Gastrocnemius medialis (tissue), 4 donors: ENCODE measurements at regions not wholly inside any gene's neighbourhood (a gene's known extent, or its start where the extent isn't known, plus 50 kb on each side); places are given as distances from the start of the nearest gene placed in this dataset.

Experiments used
- ATAC-seq, 2 donors: fragments of 150-250 bp; one replicate each; pipeline ENCODE4 v1.9.1; 2016
- DNase-seq, 2 donors: peaks; one replicate each; pipeline ENCODE4 v3.0.0-alpha.2; 2019
- H3K27ac ChIP-seq, 4 donors: fragments of 200-600 bp; sonication (generic); 1 replicate in 1 of 4; 2 replicates in 3 of 4; pipeline ENCODE4 v1.5.1; 2016 to 2018; ENCODE audit warnings: mild to moderate bottlenecking in 2 of 4, moderate library complexity in 1 of 4
- H3K27me3 ChIP-seq, 3 donors: fragments of 200-600 bp; sonication (generic) in 2 of 3; 1 replicate in 1 of 3; 2 replicates in 2 of 3; pipeline versions ENCODE4 v1.5.1 to v1.6.0; 2016 to 2019; ENCODE audit warnings: mild to moderate bottlenecking in 1 of 3, moderate library complexity in 1 of 3
- H3K36me3 ChIP-seq, 2 donors: fragments of 200-600 bp; sonication (generic) in 1 of 2; one replicate each; pipeline ENCODE4 v1.5.1; 2017 to 2018
- H3K4me1 ChIP-seq, 2 donors: fragments of 200-600 bp; sonication (generic) in 1 of 2; one replicate each; pipeline ENCODE4 v1.5.1; 2016 to 2017; ENCODE audit warnings: mild to moderate bottlenecking in 2 of 2
- H3K4me3 ChIP-seq, 4 donors: fragments of 200-600 bp; sonication (generic) in 3 of 4; 1 replicate in 1 of 4; 2 replicates in 3 of 4; pipeline ENCODE4 v1.5.1; 2016 to 2019; ENCODE audit warnings: mild to moderate bottlenecking in 2 of 4
- H3K9me3 ChIP-seq, 3 donors: fragments of 200-600 bp; sonication (generic) in 2 of 3; 1 replicate in 1 of 3; 2 replicates in 2 of 3; pipeline ENCODE4 v1.5.1; 2016 to 2019
- CTCF ChIP-seq, 5 experiments: fragments of 450-650 bp in 3 of 5; fragments of 200-600 bp in 2 of 5; sonication (generic) in 2 of 5; IDR thresholded peaks in 4 of 5; conservative IDR thresholded peaks in 1 of 5; 1 replicate in 4 of 5; 2 replicates in 1 of 5; pipeline ENCODE4 v1.5.1; 2016 to 2019; ENCODE audit warnings: antibody characterized with exemption in 5 of 5, mild to moderate bottlenecking in 3 of 5, moderate library complexity in 3 of 5
- POLR2A ChIP-seq, 2 donors: fragments of 450-650 bp; IDR thresholded peaks; one replicate each; pipeline ENCODE4 v1.6.1; 2017; ENCODE audit warnings: antibody characterized with exemption in 2 of 2, mild to moderate bottlenecking in 2 of 2, moderate library complexity in 2 of 2
- in situ Hi-C, 4 donors: fragments of 200-750 bp; cut with MboI; loops; one replicate each; pipeline versions ENCODE4 v1.15.0 to v1.8.0; 2017; ENCODE audit warnings: low sequenced_read_pairs in 4 of 4
- intact Hi-C: fragments of 100-400 bp; cut with DNase I; formaldehyde crosslinking; loops from one replicate; pipeline ENCODE4 v1.15.1; 2023; ENCODE audit warnings: low total_unique reads

DNA sequence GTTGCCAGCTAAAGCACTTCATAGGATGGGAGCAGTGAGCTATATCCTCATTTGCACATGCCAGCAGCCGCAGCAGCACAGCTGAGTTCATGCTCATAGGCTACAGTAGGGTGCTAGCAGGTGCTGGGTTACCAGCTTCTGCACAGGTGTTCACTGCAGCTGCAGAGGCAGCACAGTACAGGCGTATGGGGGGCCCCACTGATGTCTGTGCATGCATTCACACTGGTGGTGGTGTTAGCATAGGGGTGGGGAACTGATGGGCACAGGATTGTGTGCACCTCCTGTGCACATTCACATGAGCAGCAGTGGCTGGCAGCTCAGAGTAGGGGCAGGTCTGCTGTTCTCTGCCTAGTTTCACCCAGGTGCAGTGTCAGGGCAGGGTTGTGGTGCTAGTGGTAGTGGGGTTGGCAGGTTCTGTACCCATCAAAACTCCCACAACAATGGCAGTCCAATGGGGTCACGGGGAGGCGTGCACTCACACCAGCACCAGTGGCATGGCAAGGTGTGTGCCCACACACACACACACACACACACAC, 58.9 kb upstream of the IRAK1BP1 start:
- in situ Hi-C loops, result no loop called here
- ATAC-seq, result no peak

GRCh38 chr6:78808933-78809332, 58.4 kb upstream of the IRAK1BP1 start:
- in situ Hi-C loops, result no loop called here
- no peak overlapping the region for H3K4me3 ChIP-seq
- no peaks in the 10 kb centered on the region for H3K9me3 ChIP-seq
- no peaks in the 10 kb centered on the region for H3K4me1 ChIP-seq
- no peak for TF ChIP-seq CTCF (IDR thresholded peaks at IDR 0.05 in 4 of 5, conservative IDR thresholded peaks at IDR 0.05 in 1 of 5)
- TF ChIP-seq POLR2A (IDR thresholded peaks at IDR 0.05), result no peak
- no peak for ATAC-seq
- H3K27ac ChIP-seq, result no peak overlapping the region
- no peaks in the 10 kb centered on the region for H3K36me3 ChIP-seq
- intact Hi-C loops, result no loop called here
- no peaks in the 10 kb centered on the region for H3K27me3 ChIP-seq
- no peak for DNase-seq

More for the DNA sequence above, 58.9 kb upstream of the IRAK1BP1 start:
- Histone ChIP-seq H3K27me3 (no peaks in the 10 kb centered on the region), H3K4me1 (no peaks in the 10 kb centered on the region), H3K36me3 (no peaks in the 10 kb centered on the region), H3K9me3 (no peaks in the 10 kb centered on the region), H3K27ac (no peak overlapping the region), H3K4me3 (no peak overlapping the region)
- intact Hi-C loops, result no loop called here
- TF ChIP-seq CTCF (IDR thresholded peaks at IDR 0.05 in 4 of 5, conservative IDR thresholded peaks at IDR 0.05 in 1 of 5) (no peak), POLR2A (IDR thresholded peaks at IDR 0.05) (no peak)
- DNase-seq, result no peak

- no peak for DNase-seq
- no peak for ATAC-seq
- H3K36me3 ChIP-seq, result no peaks in the 10 kb centered on the region
- H3K27me3 ChIP-seq, result no peaks in the 10 kb centered on the region
- intact Hi-C loops, result no loop called here
- peaks cover 0 to 5% (median 0%) of the 10 kb centered on the region in 3 donors for H3K9me3 ChIP-seq
- TF ChIP-seq CTCF (IDR thresholded peaks at IDR 0.05 in 4 of 5, conservative IDR thresholded peaks at IDR 0.05 in 1 of 5) (no peak), POLR2A (IDR thresholded peaks at IDR 0.05) (no peak)
- in situ Hi-C loops, result no loop called here
- H3K4me1 ChIP-seq, result no peaks in the 10 kb centered on the region
- no peak overlapping the region for H3K27ac ChIP-seq
- H3K4me3 ChIP-seq, result no peak overlapping the region
Measured at GRCh38 chr6:78810146-78810545, 57.2 kb upstream of the IRAK1BP1 start.

GRCh38 chr6:78810698-78811097, 56.7 kb upstream of the IRAK1BP1 start:
- DNase-seq (no peak), ATAC-seq (no peak)
- Histone ChIP-seq H3K4me3 (no peak overlapping the region), H3K27ac (no peak overlapping the region), H3K9me3 (peaks cover 0 to 5% (median 0%) of the 10 kb centered on the region in 3 donors), H3K36me3 (no peaks in the 10 kb centered on the region), H3K27me3 (no peaks in the 10 kb centered on the region), H3K4me1 (no peaks in the 10 kb centered on the region)
- TF ChIP-seq POLR2A (IDR thresholded peaks at IDR 0.05), result no peak
- no peak for TF ChIP-seq CTCF (IDR thresholded peaks at IDR 0.05 in 4 of 5, conservative IDR thresholded peaks at IDR 0.05 in 1 of 5)
- in situ Hi-C loops (no loop called here), intact Hi-C loops (no loop called here)
